ENCODE measurements at regions not wholly inside any gene's neighbourhood (a gene's known extent, or its start where the extent isn't known, plus 50 kb on each side); places are given as distances from the start of the nearest gene placed in this dataset.

- Histone ChIP-seq H2AFZ (ENCODE audit: low read depth, low read length) (no peak overlapping the region), H4K20me1 (ENCODE audit: insufficient read depth) (no peaks in the 10 kb centered on the region), H3K36me3 (ENCODE audit: insufficient read depth, low read length) (no peaks in the 10 kb centered on the region), H3K27ac (ENCODE audit: low read length) (no peak overlapping the region), H3K9me2 (ENCODE audit: insufficient read depth, low read length) (no peaks in the 10 kb centered on the region), H3K4me3 (ENCODE audit: low read length) (no peak overlapping the region), H3K79me2 (replicated peaks; ENCODE audit: insufficient read depth, low read length) (no peaks in the 10 kb centered on the region), H3K4me2 (ENCODE audit: low read length) (no peak overlapping the region), H3K9ac (ENCODE audit: low read length) (no peak overlapping the region), H3K27me3 (ENCODE audit: insufficient read depth, low read depth, low read length) (no peaks in the 10 kb centered on the region), H3K9me3 (ENCODE audit: low read length) (no peaks in the 10 kb centered on the region), H3F3A (ENCODE audit: insufficient read depth, low read length, poor library complexity, severe bottlenecking) (no peaks in the 10 kb centered on the region)
- TF ChIP-seq TAF1 (IDR thresholded peaks at IDR 0.05; ENCODE audit: low read depth) (no peak), SMC3 (conservative IDR thresholded peaks at IDR 0.05; ENCODE audit: poor library complexity) (no peak), RAD21 (conservative IDR thresholded peaks at IDR 0.05) (no peak), REST (IDR thresholded peaks at IDR 0.05; ENCODE audit: borderline replicate concordance) (no peak), EP300 (conservative IDR thresholded peaks at IDR 0.05; ENCODE audit: poor library complexity, severe bottlenecking) (no peak), MXI1 (conservative IDR thresholded peaks at IDR 0.05; ENCODE audit: poor library complexity, severe bottlenecking) (no peak), EZH2 (IDR thresholded peaks at IDR 0.05; ENCODE audit: borderline replicate concordance, insufficient read depth, low read length, poor library complexity, severe bottlenecking) (no peak), CTCF (IDR thresholded peaks at IDR 0.05; ENCODE audit: poor library complexity, severe bottlenecking) (no peak), POLR2AphosphoS5 (IDR thresholded peaks at IDR 0.05) (no peak)
These were observed 173.8 kb upstream of the THBS1 start for GRCh38 chr15:39407116-39407515.

GRCh38 chr15:39409876-39410530 is 170.9 kb upstream of the THBS1 start:
- Histone ChIP-seq H3K79me2 (replicated peaks; ENCODE audit: insufficient read depth, low read length) (no peaks in the 10 kb centered on the region), H4K20me1 (ENCODE audit: insufficient read depth) (no peaks in the 10 kb centered on the region), H3K4me3 (ENCODE audit: low read length) (no peak overlapping the region), H3K9me3 (ENCODE audit: low read length) (no peaks in the 10 kb centered on the region), H3K9ac (ENCODE audit: low read length) (no peak overlapping the region), H3K4me2 (ENCODE audit: low read length) (no peak overlapping the region), H3K36me3 (ENCODE audit: insufficient read depth, low read length) (no peaks in the 10 kb centered on the region), H3K27ac (ENCODE audit: low read length) (no peak overlapping the region), H3K9me2 (ENCODE audit: insufficient read depth, low read length) (no peaks in the 10 kb centered on the region), H3K27me3 (ENCODE audit: insufficient read depth, low read depth, low read length) (no peaks in the 10 kb centered on the region), H2AFZ (ENCODE audit: low read depth, low read length) (no peak overlapping the region), H3F3A (ENCODE audit: insufficient read depth, low read length, poor library complexity, severe bottlenecking) (no peaks in the 10 kb centered on the region)
- TF ChIP-seq TAF1 (IDR thresholded peaks at IDR 0.05; ENCODE audit: low read depth) (no peak), RAD21 (conservative IDR thresholded peaks at IDR 0.05) (no peak), EZH2 (IDR thresholded peaks at IDR 0.05; ENCODE audit: borderline replicate concordance, insufficient read depth, low read length, poor library complexity, severe bottlenecking) (no peak), SMC3 (conservative IDR thresholded peaks at IDR 0.05; ENCODE audit: poor library complexity) (no peak), REST (IDR thresholded peaks at IDR 0.05; ENCODE audit: borderline replicate concordance) (no peak), MXI1 (conservative IDR thresholded peaks at IDR 0.05; ENCODE audit: poor library complexity, severe bottlenecking) (no peak), POLR2AphosphoS5 (IDR thresholded peaks at IDR 0.05) (no peak), EP300 (conservative IDR thresholded peaks at IDR 0.05; ENCODE audit: poor library complexity, severe bottlenecking) (no peak), CTCF (IDR thresholded peaks at IDR 0.05; ENCODE audit: poor library complexity, severe bottlenecking) (no peak)
